Neural cell (in vitro differentiated cells): ENCODE measurements at regions not wholly inside any gene's neighbourhood (a gene's known extent, or its start where the extent isn't known, plus 50 kb on each side); places are given as distances from the start of the nearest gene placed in this dataset.
A peak's percentile ranks its signal among the peaks of the same experiment; 100 is the strongest.

Experiments
- H2AFZ ChIP-seq: fragments of 200-600, 300-800 bp; sonication (generic), shearing (Covaris generic); 2 replicates; pipeline ENCODE4 v1.6.0; 2014; ENCODE audit warnings: low read depth, mild to moderate bottlenecking, antibody characterized with exemption, low read length, moderate library complexity
- H3F3A ChIP-seq: fragments of 200-600 bp; shearing (Covaris generic); 2 replicates; pipeline ENCODE4 v1.6.1; 2016; ENCODE audit warnings: mild to moderate bottlenecking, moderate library complexity, mixed read lengths, antibody characterized with exemption, low read length; ENCODE audit not compliant: insufficient read depth, poor library complexity, severe bottlenecking
- H3K27ac ChIP-seq: fragments of 200-600, 300-800 bp; sonication (generic), shearing (Covaris generic); 2 replicates; pipeline ENCODE4 v1.5.1; 2014; ENCODE audit warnings: mild to moderate bottlenecking, low read length, moderate library complexity
- H3K27me3 ChIP-seq: fragments of 300-800, 200-600 bp; sonication (generic), shearing (Covaris generic); 2 replicates; pipeline ENCODE4 v1.6.0; 2014; ENCODE audit warnings: mild to moderate bottlenecking, low read depth, low read length, moderate library complexity; ENCODE audit not compliant: insufficient read depth
- H3K36me3 ChIP-seq: fragments of 300-800, 200-600 bp; sonication (generic), shearing (Covaris generic); 2 replicates; pipeline ENCODE4 v1.5.1; 2014; ENCODE audit warnings: mild to moderate bottlenecking, antibody characterized with exemption, low read length, moderate library complexity; ENCODE audit not compliant: insufficient read depth
- H3K4me2 ChIP-seq: fragments of 300-800, 200-600 bp; sonication (generic), shearing (Covaris generic); 2 replicates; pipeline ENCODE4 v1.6.0; 2014; ENCODE audit warnings: mild to moderate bottlenecking, low read length
- H3K4me3 ChIP-seq: fragments of 300-800, 200-600 bp; sonication (generic), shearing (Covaris generic); 2 replicates; pipeline ENCODE4 v1.5.1; 2014; ENCODE audit warnings: mild to moderate bottlenecking, low read length, moderate library complexity
- H3K79me2 ChIP-seq: fragments of 200-600 bp; shearing (Covaris generic); replicated peaks from 2 replicates; pipeline ENCODE4 v1.6.0; 2014; ENCODE audit warnings: mild to moderate bottlenecking, low read length, moderate library complexity; ENCODE audit not compliant: insufficient read depth
- H3K9ac ChIP-seq: fragments of 300-800, 200-600 bp; sonication (generic), shearing (Covaris generic); 2 replicates; pipeline ENCODE4 v1.6.1; 2016; ENCODE audit warnings: mild to moderate bottlenecking, low read length, mixed read lengths
- H3K9me2 ChIP-seq: fragments of 200-600 bp; shearing (Covaris generic); 2 replicates; pipeline ENCODE4 v1.6.1; 2016; ENCODE audit warnings: mild to moderate bottlenecking, low read length, mixed read lengths; ENCODE audit not compliant: insufficient read depth
- H3K9me3 ChIP-seq: fragments of 200-600, 300-800 bp; sonication (generic), shearing (Covaris generic); 2 replicates; pipeline ENCODE4 v1.6.1; 2016; ENCODE audit warnings: mild to moderate bottlenecking, mixed run types, low read length, moderate library complexity, mixed read lengths
- H4K20me1 ChIP-seq: fragments of 200-600 bp; shearing (Covaris generic); 2 replicates; pipeline ENCODE4 v1.6.1; 2016; ENCODE audit warnings: mild to moderate bottlenecking, mixed run types; ENCODE audit not compliant: insufficient read depth
- EP300 ChIP-seq: fragments of 450-650 bp; conservative IDR thresholded peaks from 2 replicates; pipeline ENCODE4 v1.6.1; 2014; ENCODE audit warnings: antibody characterized with exemption, mild to moderate bottlenecking, moderate library complexity; ENCODE audit not compliant: poor library complexity, severe bottlenecking
- EZH2 ChIP-seq: fragments of 200-600, 300-800 bp; shearing (Covaris generic), sonication (generic); IDR thresholded peaks from 2 replicates; pipeline ENCODE4 v1.6.1; 2014; ENCODE audit warnings: antibody characterized with exemption, low read length, borderline replicate concordance, mild to moderate bottlenecking; ENCODE audit not compliant: insufficient read depth, poor library complexity, severe bottlenecking
- MXI1 ChIP-seq: fragments of 450-650 bp; conservative IDR thresholded peaks from 2 replicates; pipeline ENCODE4 v1.6.1; 2014; ENCODE audit warnings: antibody characterized with exemption, mild to moderate bottlenecking; ENCODE audit not compliant: poor library complexity, severe bottlenecking
- POLR2AphosphoS5 ChIP-seq: IDR thresholded peaks from 2 replicates; pipeline ENCODE4 v1.6.1; 2012
- RAD21 ChIP-seq: fragments of 450-650 bp; conservative IDR thresholded peaks from 2 replicates; pipeline ENCODE4 v1.6.1; 2014; ENCODE audit warnings: antibody characterized with exemption, mild to moderate bottlenecking, moderate library complexity
- SMC3 ChIP-seq: fragments of 450-650 bp; conservative IDR thresholded peaks from 2 replicates; pipeline ENCODE4 v1.6.1; 2014; ENCODE audit warnings: antibody characterized with exemption, mild to moderate bottlenecking, moderate library complexity; ENCODE audit not compliant: poor library complexity
- TAF1 ChIP-seq: IDR thresholded peaks from 2 replicates; pipeline ENCODE4 v1.6.1; 2012; ENCODE audit warnings: low read depth
- TF ChIP-seq, protein P1 (sequence below): IDR thresholded peaks from 2 replicates; pipeline ENCODE4 v1.6.1; 2012; ENCODE audit warnings: borderline replicate concordance
- TF ChIP-seq, protein P2 (sequence below): fragments of 450-650 bp; IDR thresholded peaks from 2 replicates; pipeline ENCODE4 v1.5.1; 2014; ENCODE audit warnings: antibody characterized with exemption, mild to moderate bottlenecking, moderate library complexity; ENCODE audit not compliant: poor library complexity, severe bottlenecking

DNA sequence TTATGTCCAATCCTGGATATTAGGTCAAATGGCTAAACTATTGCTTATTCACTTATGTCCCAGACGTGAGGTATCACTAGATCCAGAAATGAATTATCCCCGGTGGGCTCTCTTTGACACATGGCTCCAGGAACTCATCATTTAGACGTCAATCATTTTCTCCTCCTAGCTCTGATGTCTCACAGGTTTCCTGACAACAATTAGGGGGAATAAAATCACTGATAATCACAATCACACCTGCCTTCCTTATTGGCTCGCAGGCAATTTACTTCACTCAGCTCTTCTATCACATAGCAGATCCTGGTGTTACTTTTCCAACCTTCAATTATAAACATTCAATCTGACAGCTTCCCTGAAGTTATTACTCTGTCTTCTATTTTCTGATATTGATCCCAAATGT lies 634.0 kb upstream of the TENM4 start:
- no peaks in the 10 kb centered on the region for H3K27me3 ChIP-seq
- no peaks in the 10 kb centered on the region for H3K79me2 ChIP-seq
- no peaks in the 10 kb centered on the region for H3K36me3 ChIP-seq
- no peaks in the 10 kb centered on the region for H3K9me2 ChIP-seq
- no peak overlapping the region for H3K9ac ChIP-seq
- H3K4me2 ChIP-seq = no peak overlapping the region
- H2AFZ ChIP-seq = no peak overlapping the region
- no peaks in the 10 kb centered on the region for H3K9me3 ChIP-seq
- TF ChIP-seq EZH2 = no peak
- peak; percentile 93 for TF ChIP-seq EP300
- TF ChIP-seq, protein P1, sequence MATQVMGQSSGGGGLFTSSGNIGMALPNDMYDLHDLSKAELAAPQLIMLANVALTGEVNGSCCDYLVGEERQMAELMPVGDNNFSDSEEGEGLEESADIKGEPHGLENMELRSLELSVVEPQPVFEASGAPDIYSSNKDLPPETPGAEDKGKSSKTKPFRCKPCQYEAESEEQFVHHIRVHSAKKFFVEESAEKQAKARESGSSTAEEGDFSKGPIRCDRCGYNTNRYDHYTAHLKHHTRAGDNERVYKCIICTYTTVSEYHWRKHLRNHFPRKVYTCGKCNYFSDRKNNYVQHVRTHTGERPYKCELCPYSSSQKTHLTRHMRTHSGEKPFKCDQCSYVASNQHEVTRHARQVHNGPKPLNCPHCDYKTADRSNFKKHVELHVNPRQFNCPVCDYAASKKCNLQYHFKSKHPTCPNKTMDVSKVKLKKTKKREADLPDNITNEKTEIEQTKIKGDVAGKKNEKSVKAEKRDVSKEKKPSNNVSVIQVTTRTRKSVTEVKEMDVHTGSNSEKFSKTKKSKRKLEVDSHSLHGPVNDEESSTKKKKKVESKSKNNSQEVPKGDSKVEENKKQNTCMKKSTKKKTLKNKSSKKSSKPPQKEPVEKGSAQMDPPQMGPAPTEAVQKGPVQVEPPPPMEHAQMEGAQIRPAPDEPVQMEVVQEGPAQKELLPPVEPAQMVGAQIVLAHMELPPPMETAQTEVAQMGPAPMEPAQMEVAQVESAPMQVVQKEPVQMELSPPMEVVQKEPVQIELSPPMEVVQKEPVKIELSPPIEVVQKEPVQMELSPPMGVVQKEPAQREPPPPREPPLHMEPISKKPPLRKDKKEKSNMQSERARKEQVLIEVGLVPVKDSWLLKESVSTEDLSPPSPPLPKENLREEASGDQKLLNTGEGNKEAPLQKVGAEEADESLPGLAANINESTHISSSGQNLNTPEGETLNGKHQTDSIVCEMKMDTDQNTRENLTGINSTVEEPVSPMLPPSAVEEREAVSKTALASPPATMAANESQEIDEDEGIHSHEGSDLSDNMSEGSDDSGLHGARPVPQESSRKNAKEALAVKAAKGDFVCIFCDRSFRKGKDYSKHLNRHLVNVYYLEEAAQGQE = peak; percentile 91
- peak; percentile 77 for TF ChIP-seq POLR2AphosphoS5
- H3K27ac ChIP-seq = peak overlapping the region; percentile 32
- H3F3A ChIP-seq = peaks cover 4% of the 10 kb centered on the region
- H3K4me3 ChIP-seq = peak overlapping the region; percentile 6
- no peaks in the 10 kb centered on the region for H4K20me1 ChIP-seq

GRCh38 chr11:80066291-80066690 lies 625.5 kb upstream of the TENM4 start:
- Histone ChIP-seq H3K9me2 (no peaks in the 10 kb centered on the region), H2AFZ (no peak overlapping the region), H4K20me1 (no peaks in the 10 kb centered on the region), H3K9me3 (no peaks in the 10 kb centered on the region), H3F3A (no peaks in the 10 kb centered on the region), H3K27me3 (no peaks in the 10 kb centered on the region), H3K27ac (no peak overlapping the region), H3K79me2 (no peaks in the 10 kb centered on the region), H3K4me2 (no peak overlapping the region), H3K36me3 (no peaks in the 10 kb centered on the region), H3K4me3 (no peak overlapping the region), H3K9ac (no peak overlapping the region)
- TF ChIP-seq SMC3 (no peak), MXI1 (no peak), EZH2 (no peak), POLR2AphosphoS5 (no peak), RAD21 (no peak), TAF1 (no peak), EP300 (no peak)
- TF ChIP-seq, protein P1 = no peak
- TF ChIP-seq, protein P2, sequence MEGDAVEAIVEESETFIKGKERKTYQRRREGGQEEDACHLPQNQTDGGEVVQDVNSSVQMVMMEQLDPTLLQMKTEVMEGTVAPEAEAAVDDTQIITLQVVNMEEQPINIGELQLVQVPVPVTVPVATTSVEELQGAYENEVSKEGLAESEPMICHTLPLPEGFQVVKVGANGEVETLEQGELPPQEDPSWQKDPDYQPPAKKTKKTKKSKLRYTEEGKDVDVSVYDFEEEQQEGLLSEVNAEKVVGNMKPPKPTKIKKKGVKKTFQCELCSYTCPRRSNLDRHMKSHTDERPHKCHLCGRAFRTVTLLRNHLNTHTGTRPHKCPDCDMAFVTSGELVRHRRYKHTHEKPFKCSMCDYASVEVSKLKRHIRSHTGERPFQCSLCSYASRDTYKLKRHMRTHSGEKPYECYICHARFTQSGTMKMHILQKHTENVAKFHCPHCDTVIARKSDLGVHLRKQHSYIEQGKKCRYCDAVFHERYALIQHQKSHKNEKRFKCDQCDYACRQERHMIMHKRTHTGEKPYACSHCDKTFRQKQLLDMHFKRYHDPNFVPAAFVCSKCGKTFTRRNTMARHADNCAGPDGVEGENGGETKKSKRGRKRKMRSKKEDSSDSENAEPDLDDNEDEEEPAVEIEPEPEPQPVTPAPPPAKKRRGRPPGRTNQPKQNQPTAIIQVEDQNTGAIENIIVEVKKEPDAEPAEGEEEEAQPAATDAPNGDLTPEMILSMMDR = no peak
